Right ventricle myocardium superior (tissue), 1 donor: ENCODE measurements at regions not wholly inside any gene's neighbourhood (a gene's known extent, or its start where the extent isn't known, plus 50 kb on each side); places are given as distances from the start of the nearest gene placed in this dataset.
"Not testable (repeated sequence)": the region's sequence is repeated elsewhere in the genome, so short reads cannot be mapped to it uniquely, and the experiment has no call there.

Experiments used
- ATAC-seq: fragments of 200-7000 bp; cut with Tn5 transposase; one replicate; pipeline ENCODE4 v1.9.1; 2020; ENCODE audit warnings: mild to moderate bottlenecking; ENCODE audit not compliant: poor library complexity
- DNase-seq: peaks from one replicate; pipeline ENCODE4 v3.0.0-alpha.2; 2020
- intact Hi-C: fragments of 100-400 bp; cut with DNase I; formaldehyde crosslinking; loops from one replicate; pipeline ENCODE4 v1.11.2; 2022
- donor health status: DM: no; HTN: yes; CAD: no; lungs with severe emphysema.

GRCh38 chr11:38680746-38681145 lies 2082.7 kb upstream of the RAG2 start:
- no peak for ATAC-seq
- intact Hi-C loops: no loop called here
- no peak for DNase-seq

DNA sequence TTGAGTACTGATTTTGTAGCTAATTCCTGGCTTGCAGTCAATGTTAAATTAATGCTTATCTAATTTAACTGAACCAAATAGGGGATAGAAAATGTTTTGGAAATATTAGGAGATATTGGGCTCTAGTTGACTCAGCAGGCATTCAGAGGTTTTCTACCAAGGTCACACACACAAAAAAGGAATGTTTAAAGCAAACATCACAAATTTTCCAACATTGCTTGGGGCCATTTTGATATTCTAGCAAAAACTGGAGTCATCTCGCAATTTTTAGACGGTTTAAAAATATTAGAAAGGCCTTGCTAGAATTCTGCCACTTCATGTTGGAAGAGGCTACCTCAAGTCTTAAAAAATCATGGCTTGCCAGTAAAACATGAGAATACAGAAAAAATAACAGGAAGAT lies 2082.1 kb upstream of the RAG2 start:
- ATAC-seq: no peak
- intact Hi-C loops: no loop called here

GRCh38 chr11:38672445-38672844 lies 2074.4 kb upstream of the RAG2 start:
- ATAC-seq (no peak), DNase-seq (no peak)
- intact Hi-C loops: no loop called here

More for the DNA sequence above, 2082.1 kb upstream of the RAG2 start:
- no peak for DNase-seq

GRCh38 chr11:38667359-38667758 lies 2069.3 kb upstream of the RAG2 start:
- ATAC-seq (no peak), DNase-seq (no peak)
- intact Hi-C loops: no loop called here

- intact Hi-C loops: no loop called here
- ATAC-seq: no peak
- no peak for DNase-seq
These were observed 2050.6 kb upstream of the RAG2 start for GRCh38 chr11:38648604-38649003.

- ATAC-seq: peak; percentile 60
- no peak for DNase-seq
- intact Hi-C loops: no loop called here
These were observed 2048.3 kb upstream of the RAG2 start for GRCh38 chr11:38646382-38646781.

- no peak for DNase-seq
- intact Hi-C loops: no loop called here
- no peak for ATAC-seq
These were observed 2042.8 kb upstream of the RAG2 start for GRCh38 chr11:38640854-38641253.

DNA sequence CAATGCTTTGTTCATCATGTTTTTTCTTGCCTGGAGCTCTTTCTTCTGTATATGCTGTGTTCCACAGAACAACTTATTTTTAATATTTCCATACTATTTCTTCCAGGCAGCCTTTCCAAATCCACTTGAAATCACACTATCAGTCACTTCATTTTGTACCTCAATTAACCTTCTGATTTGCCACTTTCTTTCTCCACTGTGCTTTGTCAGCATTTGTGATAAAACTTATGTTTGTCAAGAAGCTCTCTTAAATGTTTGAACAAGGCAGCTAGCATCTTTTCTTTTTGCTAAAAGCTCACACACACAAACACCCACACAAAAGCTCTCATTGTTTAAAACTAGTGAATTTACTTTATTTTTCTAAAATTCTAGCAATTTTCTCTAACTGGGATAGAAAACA lies 2014.7 kb upstream of the RAG2 start:
- intact Hi-C loops: no loop called here
- ATAC-seq (no peak), DNase-seq (no peak)

GRCh38 chr11:38601371-38601770 lies 2003.3 kb upstream of the RAG2 start:
- DNase-seq, intact Hi-C loops, ATAC-seq: not testable (repeated sequence)

- ATAC-seq: no peak
- intact Hi-C loops: no loop called here
- no peak for DNase-seq
These were observed 2000.4 kb upstream of the RAG2 start for GRCh38 chr11:38598418-38598817.

DNA sequence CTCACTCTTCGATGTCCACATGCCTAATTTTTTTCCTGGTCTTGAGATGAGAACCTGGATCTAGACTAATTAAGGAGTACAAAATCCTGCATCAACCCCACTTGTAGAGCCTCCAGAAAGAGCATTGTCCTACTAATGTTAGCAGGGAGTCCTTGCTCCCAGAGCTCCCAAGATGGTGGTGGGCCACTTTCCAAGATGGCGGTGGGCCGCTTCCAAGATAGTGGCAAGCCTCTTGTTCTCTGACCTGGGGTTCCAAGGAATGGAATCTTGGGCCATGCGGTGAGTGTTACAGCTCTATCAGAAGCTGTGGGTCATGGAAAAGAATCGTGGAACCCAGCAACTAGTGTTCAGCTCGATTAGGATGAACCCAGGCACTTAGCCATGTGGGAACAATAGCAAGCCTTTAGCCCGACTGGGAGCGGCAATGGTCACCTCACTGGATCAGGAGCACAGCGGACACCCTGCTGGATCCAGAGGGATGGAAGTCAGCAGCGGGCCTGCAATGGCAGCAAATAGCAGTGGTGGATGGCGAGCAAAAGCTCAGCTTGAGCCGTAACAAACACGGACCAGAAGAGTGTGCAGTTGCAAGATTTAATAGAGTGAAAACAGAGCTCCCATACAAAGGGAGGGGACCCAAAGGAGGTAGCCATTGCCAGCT lies 1997.5 kb upstream of the RAG2 start:
- DNase-seq, ATAC-seq, intact Hi-C loops: not testable (repeated sequence)

DNA sequence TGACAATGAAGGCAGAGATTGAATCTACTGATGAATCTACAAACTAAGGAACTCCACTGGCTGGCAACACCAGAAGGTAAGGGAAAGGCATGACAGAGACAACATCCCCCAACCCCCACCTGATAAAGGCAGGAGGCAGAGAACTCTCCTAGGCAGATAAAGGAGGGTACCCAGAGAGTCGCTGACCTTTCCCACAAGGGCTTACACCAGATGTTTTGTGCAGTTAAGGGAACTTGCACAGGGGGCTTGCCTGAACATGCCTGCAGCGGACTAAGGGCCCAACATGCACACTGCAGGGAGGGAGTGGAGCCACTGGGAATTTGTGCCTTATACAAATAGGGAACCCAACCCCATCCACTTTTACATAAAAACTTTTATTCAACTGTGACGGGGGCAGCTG lies 1996.9 kb upstream of the RAG2 start:
- ATAC-seq (no peak), DNase-seq (no peak)
- intact Hi-C loops: no loop called here

- no peak for DNase-seq
- intact Hi-C loops: no loop called here
- no peak for ATAC-seq
These were observed 1995.6 kb upstream of the RAG2 start for GRCh38 chr11:38593649-38594048.

- ATAC-seq (no peak), DNase-seq (no peak)
- intact Hi-C loops: no loop called here
These were observed 1984.7 kb upstream of the RAG2 start for GRCh38 chr11:38582756-38583155.

DNA sequence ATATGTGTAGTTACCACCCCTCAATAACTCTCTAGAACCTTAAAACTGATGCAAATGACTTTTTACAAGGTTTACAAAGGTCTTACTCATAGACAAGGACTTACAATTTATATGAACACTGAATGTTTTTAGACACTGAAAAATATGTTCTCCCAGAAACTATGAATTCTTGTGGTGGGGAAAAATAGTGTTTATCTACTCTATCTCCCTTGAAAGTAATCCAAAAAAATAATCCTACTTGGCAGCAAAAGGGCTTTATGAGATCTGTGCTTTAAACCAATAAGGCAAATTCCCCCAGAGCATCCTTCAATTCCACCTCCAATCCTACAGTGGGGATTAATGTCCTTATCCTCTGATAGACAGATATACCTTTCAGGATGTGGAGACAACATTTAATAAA lies 1984.1 kb upstream of the RAG2 start:
- intact Hi-C loops: no loop called here
- ATAC-seq (no peak), DNase-seq (no peak)

DNA sequence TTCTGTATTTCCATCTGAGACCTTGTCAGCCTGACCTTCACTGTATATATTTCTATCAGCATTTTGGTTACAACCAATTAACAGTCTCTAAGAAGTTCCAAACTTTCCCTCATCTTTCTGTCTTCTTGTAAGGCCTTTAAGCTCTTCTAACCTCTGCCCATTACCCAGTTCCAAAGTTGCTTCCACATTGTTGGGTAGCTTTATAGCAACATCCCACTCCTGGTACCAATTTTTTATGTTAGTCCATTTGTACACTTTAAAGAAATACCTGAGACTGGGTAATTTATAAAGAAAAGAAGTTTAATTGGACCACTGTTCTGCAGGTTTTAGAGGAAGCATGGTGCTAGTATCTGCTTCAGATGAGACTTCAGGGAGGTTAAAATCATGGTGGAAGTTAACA lies 1979.7 kb upstream of the RAG2 start:
- no peak for DNase-seq
- intact Hi-C loops: no loop called here
- ATAC-seq: no peak

GRCh38 chr11:38562562-38562961 lies 1964.5 kb upstream of the RAG2 start:
- no peak for ATAC-seq
- intact Hi-C loops: no loop called here
- no peak for DNase-seq

- DNase-seq (no peak), ATAC-seq (no peak)
- intact Hi-C loops: no loop called here
These were observed 1955.1 kb upstream of the RAG2 start for GRCh38 chr11:38553148-38553547.

DNA sequence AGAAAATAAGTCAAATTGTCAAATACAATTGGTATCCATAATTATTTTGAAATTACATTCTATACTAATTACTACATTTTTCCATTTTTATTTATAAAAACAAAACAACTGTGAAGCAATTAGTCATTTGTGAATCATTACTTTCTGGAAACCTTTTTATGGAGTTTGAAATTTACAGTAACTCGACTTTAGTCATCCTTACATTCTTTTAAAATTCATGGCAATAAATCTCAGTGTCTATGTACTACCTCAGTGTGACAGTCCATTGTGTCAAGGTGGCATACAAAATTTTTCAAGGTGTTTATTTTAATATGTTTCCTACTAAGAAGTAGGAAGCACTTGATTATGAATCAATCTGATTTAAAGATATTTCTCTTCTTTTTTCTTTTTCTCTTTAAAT lies 1949.4 kb upstream of the RAG2 start:
- intact Hi-C loops: no loop called here
- ATAC-seq (no peak), DNase-seq (no peak)

GRCh38 chr11:38543986-38544385 lies 1946.0 kb upstream of the RAG2 start:
- DNase-seq (no peak), ATAC-seq (no peak)
- intact Hi-C loops: no loop called here

DNA sequence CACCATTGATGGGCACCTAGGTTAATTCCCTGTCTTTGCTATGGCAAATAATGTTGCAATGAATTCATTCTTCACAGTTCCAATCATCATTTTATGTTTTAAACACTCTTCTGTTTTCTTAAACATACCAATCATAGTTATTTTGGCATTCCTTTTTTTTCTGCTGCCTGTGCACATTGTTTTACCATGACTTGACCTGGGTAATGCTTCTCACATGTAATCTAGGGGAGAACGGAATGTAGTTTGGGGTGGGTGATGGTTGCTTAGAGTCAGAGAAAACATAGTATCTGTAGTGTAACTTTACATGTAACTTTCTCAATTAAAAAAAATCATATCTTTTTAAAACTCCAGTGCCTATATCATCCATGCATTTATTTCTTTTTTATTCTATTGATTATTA lies 1945.3 kb upstream of the RAG2 start:
- DNase-seq: no peak
- ATAC-seq: no peak
- intact Hi-C loops: no loop called here
